ENCODE measurements at regions not wholly inside any gene's neighbourhood (a gene's known extent, or its start where the extent isn't known, plus 50 kb on each side); places are given as distances from the start of the nearest gene placed in this dataset.

GRCh38 chr20:11484479-11484878 lies 433.2 kb upstream of the BTBD3 start:
- Histone ChIP-seq H3K27ac (ENCODE audit: low read depth in 2 of 2, low read length in 1 of 2) (no peak overlapping the region), H3K4me3 (ENCODE audit: low read depth in 2 of 2, low read length in 1 of 2) (no peak overlapping the region), H2AFZ (ENCODE audit: low read depth) (no peak overlapping the region), H4K20me1 (ENCODE audit: insufficient read depth) (no peaks in the 10 kb centered on the region), H3K9me3 (no peaks in the 10 kb centered on the region), H3K9ac (no peak overlapping the region), H3F3A (replicated peaks; ENCODE audit: insufficient read depth) (no peaks in the 10 kb centered on the region), H3K4me2 (no peak overlapping the region), H3K27me3 (ENCODE audit: insufficient read depth) (no peaks in the 10 kb centered on the region), H3K4me1 (ENCODE audit: control insufficient read depth in 1 of 2, insufficient read depth in 2 of 2, low read depth in 1 of 2, low read length in 1 of 2) (no peaks in the 10 kb centered on the region), H3K36me3 (replicated peaks in 1 of 2; ENCODE audit: control insufficient read depth in 1 of 2, insufficient read depth in 2 of 2, low read length in 1 of 2) (no peaks in the 10 kb centered on the region), H3K9me2 (no peaks in the 10 kb centered on the region), H3K79me2 (ENCODE audit: insufficient read depth) (no peaks in the 10 kb centered on the region)
- 51% methylated on average over 1 of the region's 1 CpG for WGBS (ENCODE audit: low lambda C conversion rate)
- ChIA-PET CTCF (no interaction called here), POLR2A (no interaction called here)
- no peak for DNase-seq
- TF ChIP-seq SIN3A (IDR thresholded peaks at IDR 0.05; ENCODE audit: borderline replicate concordance, low read depth, low read length) (no peak), FOSL2 (IDR thresholded peaks at IDR 0.05; ENCODE audit: borderline replicate concordance, low read depth) (no peak), RAD21 (IDR thresholded peaks at IDR 0.05; ENCODE audit: low read length) (no peak), FOXM1 (IDR thresholded peaks at IDR 0.05; ENCODE audit: low read depth) (no peak), CHD2 (IDR thresholded peaks at IDR 0.05; ENCODE audit: low read length, partially characterized antibody) (no peak), GABPA (IDR thresholded peaks at IDR 0.05; ENCODE audit: low read depth) (no peak), YY1 (IDR thresholded peaks at IDR 0.05; ENCODE audit: low read depth) (no peak), MEF2A (IDR thresholded peaks at IDR 0.05; ENCODE audit: borderline replicate concordance, low read depth) (no peak)
- TF ChIP-seq, protein P1, sequence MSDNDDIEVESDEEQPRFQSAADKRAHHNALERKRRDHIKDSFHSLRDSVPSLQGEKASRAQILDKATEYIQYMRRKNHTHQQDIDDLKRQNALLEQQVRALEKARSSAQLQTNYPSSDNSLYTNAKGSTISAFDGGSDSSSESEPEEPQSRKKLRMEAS (IDR thresholded peaks at IDR 0.05; ENCODE audit: low read depth) = no peak

GRCh38 chr20:11492386-11492785 lies 425.3 kb upstream of the BTBD3 start:
- CTCF ChIA-PET = interaction anchor here (1.0 kb wide), 1 partner anchor 57 kb away, joined by 3 read pairs; no protein-coding TSS in a partner anchor
- no peak overlapping the region for H3K4me2 ChIP-seq
- H3K27me3 ChIP-seq (ENCODE audit: insufficient read depth) = no peaks in the 10 kb centered on the region
- no peak for DNase-seq
- no peaks in the 10 kb centered on the region for H3K9me2 ChIP-seq
- no peak overlapping the region for H3K9ac ChIP-seq
- no peaks in the 10 kb centered on the region for H3K4me1 ChIP-seq (ENCODE audit: control insufficient read depth in 1 of 2, insufficient read depth in 2 of 2, low read depth in 1 of 2, low read length in 1 of 2)
- H2AFZ ChIP-seq (ENCODE audit: low read depth) = no peak overlapping the region
- H3K9me3 ChIP-seq = no peaks in the 10 kb centered on the region
- no peaks in the 10 kb centered on the region for H3K79me2 ChIP-seq (ENCODE audit: insufficient read depth)
- H3K27ac ChIP-seq (ENCODE audit: low read depth in 2 of 2, low read length in 1 of 2) = no peak overlapping the region
- POLR2A ChIA-PET = no interaction called here
- no peaks in the 10 kb centered on the region for H3F3A ChIP-seq (replicated peaks; ENCODE audit: insufficient read depth)
- no peaks in the 10 kb centered on the region for H3K36me3 ChIP-seq (replicated peaks in 1 of 2; ENCODE audit: control insufficient read depth in 1 of 2, insufficient read depth in 2 of 2, low read length in 1 of 2)
- H3K4me3 ChIP-seq (ENCODE audit: low read depth in 2 of 2, low read length in 1 of 2) = no peak overlapping the region
- TF ChIP-seq FOSL2 (IDR thresholded peaks at IDR 0.05; ENCODE audit: borderline replicate concordance, low read depth) = no peak
- H4K20me1 ChIP-seq (ENCODE audit: insufficient read depth) = no peaks in the 10 kb centered on the region

DNA sequence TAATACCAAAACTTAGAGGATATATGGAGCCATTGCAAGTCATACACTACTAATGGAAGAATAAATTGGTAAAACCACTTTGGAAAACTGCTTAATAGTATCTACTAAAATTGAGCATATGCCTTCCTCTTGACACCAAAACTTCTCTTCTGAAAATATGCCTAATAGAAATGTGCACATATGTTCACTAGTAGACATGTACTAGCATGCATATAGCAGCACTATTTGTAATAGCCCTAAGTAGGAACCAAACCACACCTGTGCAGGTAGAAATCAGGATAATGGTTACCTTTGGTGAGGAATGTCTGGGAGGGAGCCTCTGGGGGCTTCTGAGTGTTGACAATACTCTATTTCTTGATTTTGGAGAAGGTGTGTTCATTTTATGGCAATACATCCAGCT lies 424.8 kb upstream of the BTBD3 start:
- no peaks in the 10 kb centered on the region for H3K9me2 ChIP-seq
- no peak overlapping the region for H2AFZ ChIP-seq (ENCODE audit: low read depth)
- H3K4me2 ChIP-seq = no peak overlapping the region
- TF ChIP-seq USF1 (IDR thresholded peaks at IDR 0.05; ENCODE audit: borderline replicate concordance, low read depth) (no peak), TCF12 (IDR thresholded peaks at IDR 0.05) (no peak), EP300 (IDR thresholded peaks at IDR 0.05; ENCODE audit: borderline replicate concordance in 1 of 2, low read depth in 1 of 2, low read length in 1 of 2) (no peak), MXI1 (IDR thresholded peaks at IDR 0.05; ENCODE audit: low read depth, low read length) (no peak), TEAD4 (IDR thresholded peaks at IDR 0.05; ENCODE audit: borderline replicate concordance, insufficient read depth) (no peak), FOSL2 (IDR thresholded peaks at IDR 0.05; ENCODE audit: borderline replicate concordance, low read depth) (no peak), TAF1 (IDR thresholded peaks at IDR 0.05; ENCODE audit: borderline replicate concordance, low read depth, low read length) (no peak), ELF1 (IDR thresholded peaks at IDR 0.05) (no peak), CHD2 (IDR thresholded peaks at IDR 0.05; ENCODE audit: low read length, partially characterized antibody) (no peak), CTCF (IDR thresholded peaks at IDR 0.05) (no peak), SMC3 (IDR thresholded peaks at IDR 0.05; ENCODE audit: low read depth, low read length) (no peak), FOXM1 (IDR thresholded peaks at IDR 0.05; ENCODE audit: low read depth) (no peak)
- H3K79me2 ChIP-seq (ENCODE audit: insufficient read depth) = no peaks in the 10 kb centered on the region
- no peaks in the 10 kb centered on the region for H4K20me1 ChIP-seq (ENCODE audit: insufficient read depth)
- H3K36me3 ChIP-seq (replicated peaks in 1 of 2; ENCODE audit: control insufficient read depth in 1 of 2, insufficient read depth in 2 of 2, low read length in 1 of 2) = no peaks in the 10 kb centered on the region
- no peak overlapping the region for H3K4me3 ChIP-seq (ENCODE audit: low read depth in 2 of 2, low read length in 1 of 2)
- ChIA-PET POLR2A (no interaction called here), CTCF (interaction anchor here (1.0 kb wide), 1 partner anchor 56 kb away, joined by 3 read pairs; no protein-coding TSS in a partner anchor)
- H3K9me3 ChIP-seq = no peaks in the 10 kb centered on the region
- no peaks in the 10 kb centered on the region for H3K27me3 ChIP-seq (ENCODE audit: insufficient read depth)
- H3K4me1 ChIP-seq (ENCODE audit: control insufficient read depth in 1 of 2, insufficient read depth in 2 of 2, low read depth in 1 of 2, low read length in 1 of 2) = no peaks in the 10 kb centered on the region
- no peak for DNase-seq
- H3K9ac ChIP-seq = no peak overlapping the region
- no peak overlapping the region for H3K27ac ChIP-seq (ENCODE audit: low read depth in 2 of 2, low read length in 1 of 2)
- no peaks in the 10 kb centered on the region for H3F3A ChIP-seq (replicated peaks; ENCODE audit: insufficient read depth)
